PC-3 (cell line): ENCODE measurements at regions not wholly inside any gene's neighbourhood (a gene's known extent, or its start where the extent isn't known, plus 50 kb on each side); places are given as distances from the start of the nearest gene placed in this dataset.

Experiments
- ATAC-seq: fragments of 200-7000 bp; cut with Tn5 transposase; 2 replicates; pipeline ENCODE4 v1.9.1; 2020; ENCODE audit warnings: mild to moderate bottlenecking, moderate library complexity
- BruUV-seq: library from RNA; stranded (reverse); fragments of 400-500 nt; replicated peaks from 2 replicates; lab custom pipeline; 2021; lab: Mats Ljungman, UMichigan
- CTCF ChIA-PET: fragments of 300-600 bp; sonication (Branson Sonifier 250); formaldehyde crosslinking; loops from one replicate; lab custom pipeline; 2022; ENCODE audit warnings: antibody characterized with exemption; lab: Charles Lee
- POLR2A ChIA-PET: fragments of 300-600 bp; sonication (Branson Sonifier 250); formaldehyde crosslinking; loops from one replicate; lab custom pipeline; 2022; ENCODE audit warnings: antibody characterized with exemption; ENCODE audit not compliant: unreplicated experiment; lab: Charles Lee
- DNase-seq: peaks from one replicate; pipeline ENCODE4 v3.0.0-alpha.2; 2015
- H2AFZ ChIP-seq: fragments of 300-600 bp; sonication (generic); 2 replicates; pipeline ENCODE4 v1.6.0; 2016; ENCODE audit warnings: antibody characterized with exemption, low read length
- H3F3A ChIP-seq: fragments of 300-600 bp; sonication (generic); one replicate; pipeline ENCODE4 v1.6.0; 2017; ENCODE audit warnings: antibody characterized with exemption, low read length, control low read depth, mild to moderate bottlenecking; ENCODE audit not compliant: unreplicated experiment
- H3K27ac ChIP-seq: fragments of 300-600 bp; sonication (generic); 2 replicates; pipeline ENCODE4 v1.5.1; 2016; ENCODE audit warnings: mild to moderate bottlenecking, low read length
- H3K27me3 ChIP-seq: fragments of 300-600 bp; sonication (generic); 2 replicates; pipeline ENCODE4 v1.6.1; 2016; ENCODE audit warnings: low read length, mixed read lengths
- H3K36me3 ChIP-seq: fragments of 300-600 bp; sonication (generic); 2 replicates; pipeline ENCODE4 v1.6.1; 2016; ENCODE audit warnings: low read depth, mixed run types, low read length, mixed read lengths
- H3K4me1 ChIP-seq: fragments of 300-600 bp; sonication (generic); 2 replicates; pipeline ENCODE4 v1.5.1; 2016; ENCODE audit warnings: low read length; ENCODE audit not compliant: insufficient read depth
- H3K4me2 ChIP-seq: fragments of 300-600 bp; sonication (generic); 2 replicates; pipeline ENCODE4 v1.6.0; 2016; ENCODE audit warnings: low read length
- H3K4me3 ChIP-seq: fragments of 300-600 bp; sonication (generic); 2 replicates; pipeline ENCODE4 v1.5.1; 2016; ENCODE audit warnings: mild to moderate bottlenecking, low read length, mixed read lengths
- H3K79me2 ChIP-seq: fragments of 300-600 bp; sonication (generic); 2 replicates; pipeline ENCODE4 v1.6.1; 2017; ENCODE audit warnings: low read length, mixed read lengths
- H3K9ac ChIP-seq: fragments of 300-600 bp; sonication (generic); 2 replicates; pipeline ENCODE4 v1.6.0; 2016; ENCODE audit warnings: mild to moderate bottlenecking, low read length
- H3K9me2 ChIP-seq: fragments of 300-600 bp; sonication (generic); replicated peaks from 2 replicates; pipeline ENCODE4 v1.6.1; 2016; ENCODE audit warnings: mixed run types, low read length, mixed read lengths
- H3K9me3 ChIP-seq: fragments of 300-600 bp; sonication (generic); 2 replicates; pipeline ENCODE4 v1.6.1; 2016; ENCODE audit warnings: low read length, mixed read lengths
- H4K20me1 ChIP-seq: fragments of 300-600 bp; sonication (generic); 2 replicates; pipeline ENCODE4 v1.6.1; 2016; ENCODE audit warnings: low read length, mixed read lengths
- CTCF ChIP-seq: fragments of 300-600 bp; sonication (generic); conservative IDR thresholded peaks from 2 replicates; pipeline ENCODE4 v1.5.1; 2017; ENCODE audit warnings: antibody characterized with exemption, low read depth, mild to moderate bottlenecking, low read length
- EZH2 ChIP-seq: fragments of 300-600 bp; sonication (generic); IDR thresholded peaks from one replicate; pipeline ENCODE4 v1.6.1; 2017; ENCODE audit warnings: antibody characterized with exemption, mild to moderate bottlenecking, low read length; ENCODE audit not compliant: unreplicated experiment
- EZH2phosphoT487 ChIP-seq: fragments of 300-600 bp; sonication (generic); IDR thresholded peaks from 2 replicates; pipeline ENCODE4 v1.6.1; 2018; ENCODE audit warnings: mild to moderate bottlenecking, antibody characterized with exemption, low read length, borderline replicate concordance
- intact Hi-C: fragments of 100-400 bp; cut with micrococcal nuclease; formaldehyde crosslinking; loops from 2 replicates; pipeline ENCODE4 v1.9.0; 2023

- Histone ChIP-seq H3K27me3 (no peaks in the 10 kb centered on the region), H3K9me3 (no peaks in the 10 kb centered on the region; the same call in 1 of the 2 replicates), H2AFZ (no peak overlapping the region), H3F3A (no peaks in the 10 kb centered on the region), H4K20me1 (no peaks in the 10 kb centered on the region), H3K9ac (no peak overlapping the region), H3K4me3 (no peak overlapping the region), H3K9me2 (no peaks in the 10 kb centered on the region), H3K27ac (no peak overlapping the region), H3K79me2 (no peaks in the 10 kb centered on the region), H3K4me1 (no peaks in the 10 kb centered on the region), H3K4me2 (no peak overlapping the region), H3K36me3 (no peaks in the 10 kb centered on the region)
- ATAC-seq (no peak), DNase-seq (no peak)
- POLR2A ChIA-PET, result interaction anchor here (0.6 kb wide), 1 partner anchor 67 kb away, joined by 3 read pairs; no protein-coding TSS in a partner anchor
- CTCF ChIA-PET, result no interaction called here
- no peak for TF ChIP-seq EZH2
- no peak for TF ChIP-seq EZH2phosphoT487
- no peak for TF ChIP-seq CTCF
- no TSS peak for BruUV-seq
- intact Hi-C loops, result no loop called here
Measured at GRCh38 chr4:62533573-62533972, 1333.4 kb downstream of the ADGRL3 start.

- Histone ChIP-seq H3F3A (no peaks in the 10 kb centered on the region), H3K9ac (no peak overlapping the region), H3K9me3 (no peaks in the 10 kb centered on the region), H3K4me3 (no peak overlapping the region), H3K36me3 (no peaks in the 10 kb centered on the region), H3K4me1 (no peaks in the 10 kb centered on the region), H3K79me2 (no peaks in the 10 kb centered on the region), H3K4me2 (no peak overlapping the region), H3K27ac (no peak overlapping the region), H2AFZ (no peak overlapping the region), H3K9me2 (no peaks in the 10 kb centered on the region), H4K20me1 (no peaks in the 10 kb centered on the region), H3K27me3 (no peaks in the 10 kb centered on the region)
- no TSS peak for BruUV-seq
- intact Hi-C loops, result no loop called here
- POLR2A ChIA-PET, result no interaction called here
- ATAC-seq, result no peak
- DNase-seq, result no peak
- CTCF ChIA-PET, result no interaction called here
- TF ChIP-seq CTCF, result peak; percentile 14; the same call in 1 of the 2 replicates
- no peak for TF ChIP-seq EZH2phosphoT487
- TF ChIP-seq EZH2, result no peak
Measured at GRCh38 chr4:62531731-62532130, 1331.6 kb downstream of the ADGRL3 start.

- no TSS peak for BruUV-seq
- no peaks in the 10 kb centered on the region for H3K79me2 ChIP-seq
- H4K20me1 ChIP-seq, result no peaks in the 10 kb centered on the region
- DNase-seq, result no peak
- H3K9ac ChIP-seq, result no peak overlapping the region
- no peak overlapping the region for H2AFZ ChIP-seq
- POLR2A ChIA-PET, result no interaction called here
- no peaks in the 10 kb centered on the region for H3K36me3 ChIP-seq
- ATAC-seq, result no peak
- H3K9me2 ChIP-seq, result no peaks in the 10 kb centered on the region
- no peak overlapping the region for H3K4me2 ChIP-seq
- no peak overlapping the region for H3K4me3 ChIP-seq
- no peak overlapping the region for H3K27ac ChIP-seq
- no peaks in the 10 kb centered on the region for H3K27me3 ChIP-seq
- no peaks in the 10 kb centered on the region for H3K9me3 ChIP-seq
- H3F3A ChIP-seq, result no peaks in the 10 kb centered on the region
- H3K4me1 ChIP-seq, result no peaks in the 10 kb centered on the region
- intact Hi-C loops, result no loop called here
- no peak for TF ChIP-seq EZH2
- no peak for TF ChIP-seq CTCF
- TF ChIP-seq EZH2phosphoT487, result no peak
- CTCF ChIA-PET, result no interaction called here
Measured at GRCh38 chr4:62531264-62531663, 1331.1 kb downstream of the ADGRL3 start.
